ENCODE measurements at regions not wholly inside any gene's neighbourhood (a gene's known extent, or its start where the extent isn't known, plus 50 kb on each side); places are given as distances from the start of the nearest gene placed in this dataset.

DNA sequence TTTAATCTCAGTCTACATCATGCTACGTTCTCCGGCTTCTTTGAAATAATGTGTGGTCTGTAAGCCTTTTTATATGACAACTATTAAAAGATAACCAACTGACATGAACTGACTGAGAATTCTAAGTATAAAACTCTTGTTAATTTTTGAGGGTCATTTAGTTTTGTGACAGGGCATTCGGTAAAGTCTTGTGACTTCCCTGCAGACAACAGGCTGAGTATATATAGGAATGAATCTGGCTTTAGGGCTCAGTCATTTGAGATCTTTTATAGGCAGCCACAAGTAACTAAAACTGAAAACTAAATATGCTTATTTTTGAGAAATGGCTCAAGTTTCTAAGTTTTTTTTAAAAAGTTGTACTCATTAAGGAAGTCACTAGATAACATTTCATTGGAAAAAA lies 62.5 kb upstream of the SCIN start:
- TF ChIP-seq, protein P1, sequence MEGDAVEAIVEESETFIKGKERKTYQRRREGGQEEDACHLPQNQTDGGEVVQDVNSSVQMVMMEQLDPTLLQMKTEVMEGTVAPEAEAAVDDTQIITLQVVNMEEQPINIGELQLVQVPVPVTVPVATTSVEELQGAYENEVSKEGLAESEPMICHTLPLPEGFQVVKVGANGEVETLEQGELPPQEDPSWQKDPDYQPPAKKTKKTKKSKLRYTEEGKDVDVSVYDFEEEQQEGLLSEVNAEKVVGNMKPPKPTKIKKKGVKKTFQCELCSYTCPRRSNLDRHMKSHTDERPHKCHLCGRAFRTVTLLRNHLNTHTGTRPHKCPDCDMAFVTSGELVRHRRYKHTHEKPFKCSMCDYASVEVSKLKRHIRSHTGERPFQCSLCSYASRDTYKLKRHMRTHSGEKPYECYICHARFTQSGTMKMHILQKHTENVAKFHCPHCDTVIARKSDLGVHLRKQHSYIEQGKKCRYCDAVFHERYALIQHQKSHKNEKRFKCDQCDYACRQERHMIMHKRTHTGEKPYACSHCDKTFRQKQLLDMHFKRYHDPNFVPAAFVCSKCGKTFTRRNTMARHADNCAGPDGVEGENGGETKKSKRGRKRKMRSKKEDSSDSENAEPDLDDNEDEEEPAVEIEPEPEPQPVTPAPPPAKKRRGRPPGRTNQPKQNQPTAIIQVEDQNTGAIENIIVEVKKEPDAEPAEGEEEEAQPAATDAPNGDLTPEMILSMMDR (conservative IDR thresholded peaks at IDR 0.05; ENCODE audit: low read depth in 2 of 2): no peak
- no peak for TF ChIP-seq POLR2AphosphoS5 (IDR thresholded peaks at IDR 0.05; ENCODE audit: low read depth)
- no peak for TF ChIP-seq ZNF114 (CRISPR knock-in tag; IDR thresholded peaks at IDR 0.05)
- no peak for TF ChIP-seq EZH2phosphoT487 (IDR thresholded peaks at IDR 0.05; ENCODE audit: unreplicated experiment)
- TF ChIP-seq CREB1 (CRISPR knock-in tag; IDR thresholded peaks at IDR 0.05; ENCODE audit: low read depth): no peak
- TF ChIP-seq STAT1 (IDR thresholded peaks at IDR 0.05; ENCODE audit: unreplicated experiment): no peak
